NCI-H524 (cell line): ENCODE measurements at regions not wholly inside any gene's neighbourhood (a gene's known extent, or its start where the extent isn't known, plus 50 kb on each side); places are given as distances from the start of the nearest gene placed in this dataset.
"Not testable (repeated sequence)": the region's sequence is repeated elsewhere in the genome, so short reads cannot be mapped to it uniquely, and the experiment has no call there.

Source experiments
- DNase-seq, 2 experiments: peaks; one replicate each; lab custom pipeline; 2025; lab: John Stamatoyannopoulos, UW

- DNase-seq = no peak
These were observed 101.2 kb upstream of the WDR11 start for GRCh38 chr10:120749856-120750566.

GRCh38 chr10:120755771-120756170, 95.4 kb upstream of the WDR11 start:
- no peak for DNase-seq

GRCh38 chr10:120760253-120760652, 90.9 kb upstream of the WDR11 start:
- DNase-seq = no peak

- no peak for DNase-seq
These were observed 89.2 kb upstream of the WDR11 start for GRCh38 chr10:120761951-120762350.

GRCh38 chr10:120765226-120765803, 85.8 kb upstream of the WDR11 start:
- no peak for DNase-seq

- DNase-seq = no peak
These were observed 82.9 kb upstream of the WDR11 start for GRCh38 chr10:120768227-120768626.

GRCh38 chr10:120770496-120770895, 80.7 kb upstream of the WDR11 start:
- DNase-seq = no peak

- DNase-seq = no peak
These were observed 74.7 kb upstream of the WDR11 start for GRCh38 chr10:120776442-120776841.

- no peak for DNase-seq
These were observed 68.8 kb upstream of the WDR11 start for GRCh38 chr10:120782336-120782735.

- no peak for DNase-seq
These were observed 68.1 kb upstream of the WDR11 start for GRCh38 chr10:120783098-120783497.

- DNase-seq = no peak
These were observed 67.3 kb upstream of the WDR11 start for GRCh38 chr10:120783867-120784266.

- DNase-seq = peak; percentile 16 to 63
These were observed 62.4 kb upstream of the WDR11 start for GRCh38 chr10:120788771-120789170.

- no peak for DNase-seq
These were observed 61.6 kb upstream of the WDR11 start for GRCh38 chr10:120789303-120790203.

- DNase-seq = no peak
These were observed 59.8 kb upstream of the WDR11 start for GRCh38 chr10:120791316-120791715.

- DNase-seq = no peak
These were observed 58.1 kb upstream of the WDR11 start for GRCh38 chr10:120793088-120793487.

- peak; percentile 47 to 71 for DNase-seq
These were observed 56.8 kb upstream of the WDR11 start for GRCh38 chr10:120794390-120794789.

GRCh38 chr10:120798276-120798675, 52.9 kb upstream of the WDR11 start:
- not testable (repeated sequence) for DNase-seq

- peak in 1 of 2 experiments; percentile 3 for DNase-seq
These were observed 51.3 kb upstream of the WDR11 start for GRCh38 chr10:120799849-120800248.

GRCh38 chr10:120800528-120801323, 50.4 kb upstream of the WDR11 start:
- DNase-seq = no peak
